Calu3 (cell line): ENCODE measurements at regions not wholly inside any gene's neighbourhood (a gene's known extent, or its start where the extent isn't known, plus 50 kb on each side); places are given as distances from the start of the nearest gene placed in this dataset.

Experiments used
- BruUV-seq: library from RNA; stranded (reverse); fragments of 400-500 nt; replicated peaks from 2 replicates; lab custom pipeline; 2021; lab: Mats Ljungman, UMichigan
- CTCF ChIA-PET: fragments of 300-600 bp; sonication (Branson Sonifier 250); formaldehyde crosslinking; loops from one replicate; lab custom pipeline; 2022; ENCODE audit warnings: antibody characterized with exemption; lab: Charles Lee
- DNase-seq: peaks from one replicate; pipeline ENCODE4 v3.0.0; 2022
- H3K27ac Mint-ChIP-seq: one replicate; pipeline ENCODE4 v1.8.0; 2022; ENCODE audit warnings: mixed read lengths; ENCODE audit not compliant: unreplicated experiment
- H3K27me3 Mint-ChIP-seq: one replicate; pipeline ENCODE4 v1.8.0; 2022; ENCODE audit warnings: mixed read lengths; ENCODE audit not compliant: unreplicated experiment
- H3K36me3 Mint-ChIP-seq: one replicate; pipeline ENCODE4 v1.8.0; 2022; ENCODE audit warnings: mild to moderate bottlenecking, moderate library complexity, mixed read lengths; ENCODE audit not compliant: insufficient read depth, unreplicated experiment
- H3K4me1 Mint-ChIP-seq: one replicate; pipeline ENCODE4 v1.8.0; 2022; ENCODE audit warnings: mild to moderate bottlenecking, low read depth, mixed read lengths; ENCODE audit not compliant: unreplicated experiment
- H3K4me3 Mint-ChIP-seq: one replicate; pipeline ENCODE4 v1.8.0; 2022; ENCODE audit warnings: mild to moderate bottlenecking, low read depth, moderate library complexity, mixed read lengths; ENCODE audit not compliant: unreplicated experiment
- H3K9me3 Mint-ChIP-seq: one replicate; pipeline ENCODE4 v1.8.0; 2022; ENCODE audit warnings: low read depth, mixed read lengths; ENCODE audit not compliant: unreplicated experiment
- CTCF ChIP-seq: fragments of 200-600 bp; IDR thresholded peaks from one replicate; pipeline ENCODE4 v1.8.0; 2022; ENCODE audit warnings: antibody characterized with exemption; ENCODE audit not compliant: unreplicated experiment
- intact Hi-C: fragments of 100-400 bp; cut with micrococcal nuclease; formaldehyde crosslinking; loops from one replicate; pipeline ENCODE4 v1.10.0; 2022; ENCODE audit not compliant: unreplicated experiment

GRCh38 chr2:155947069-155947468 is 385.5 kb downstream of the NR4A2 start:
- no TSS peak for BruUV-seq
- CTCF ChIA-PET, result no interaction called here

GRCh38 chr2:155944218-155944617 is 388.3 kb downstream of the NR4A2 start:
- Mint-ChIP-seq H3K9me3 (peaks cover 5% of the 10 kb centered on the region), H3K36me3 (no peaks in the 10 kb centered on the region), H3K4me1 (no peaks in the 10 kb centered on the region), H3K4me3 (no peak overlapping the region), H3K27ac (no peak overlapping the region), H3K27me3 (no peaks in the 10 kb centered on the region)
- CTCF ChIA-PET, result no interaction called here
- DNase-seq, result no peak
- no TSS peak for BruUV-seq
- intact Hi-C loops, result no loop called here
- no peak for TF ChIP-seq CTCF

More at GRCh38 chr2:155947069-155947468, 385.5 kb downstream of the NR4A2 start:
- peaks cover 5% of the 10 kb centered on the region for H3K9me3 Mint-ChIP-seq
- no peak for TF ChIP-seq CTCF
- no peak for DNase-seq
- no peak overlapping the region for H3K4me3 Mint-ChIP-seq
- H3K27ac Mint-ChIP-seq, result no peak overlapping the region
- intact Hi-C loops, result no loop called here
- no peaks in the 10 kb centered on the region for H3K4me1 Mint-ChIP-seq
- H3K27me3 Mint-ChIP-seq, result no peaks in the 10 kb centered on the region
- H3K36me3 Mint-ChIP-seq, result no peaks in the 10 kb centered on the region

GRCh38 chr2:155930312-155930711 is 402.2 kb downstream of the NR4A2 start:
- Mint-ChIP-seq H3K27ac (no peak overlapping the region), H3K27me3 (no peaks in the 10 kb centered on the region), H3K4me3 (no peak overlapping the region), H3K36me3 (no peaks in the 10 kb centered on the region), H3K9me3 (peaks cover 10% of the 10 kb centered on the region), H3K4me1 (no peaks in the 10 kb centered on the region)
- DNase-seq, result no peak
- intact Hi-C loops, result no loop called here
- no peak for TF ChIP-seq CTCF
- CTCF ChIA-PET, result no interaction called here
- BruUV-seq, result no TSS peak

- H3K27me3 Mint-ChIP-seq, result no peaks in the 10 kb centered on the region
- TF ChIP-seq CTCF, result no peak
- no peaks in the 10 kb centered on the region for H3K36me3 Mint-ChIP-seq
- H3K4me1 Mint-ChIP-seq, result no peaks in the 10 kb centered on the region
- no peak overlapping the region for H3K27ac Mint-ChIP-seq
- intact Hi-C loops, result no loop called here
- no peak overlapping the region for H3K4me3 Mint-ChIP-seq
- DNase-seq, result no peak
- no TSS peak for BruUV-seq
- no peaks in the 10 kb centered on the region for H3K9me3 Mint-ChIP-seq
- CTCF ChIA-PET, result no interaction called here
These were observed 415.1 kb downstream of the NR4A2 start for GRCh38 chr2:155917380-155917779.
